Nephron (organoid): ENCODE measurements at regions not wholly inside any gene's neighbourhood (a gene's known extent, or its start where the extent isn't known, plus 50 kb on each side); places are given as distances from the start of the nearest gene placed in this dataset.

Experiments
- H3K27ac Mint-ChIP-seq, 3 experiments: 2 replicates each; pipeline ENCODE4 v1.8.0; 2020; ENCODE audit warnings: mixed read lengths in 3 of 3, mild to moderate bottlenecking in 2 of 3, moderate library complexity in 1 of 3
- H3K27me3 Mint-ChIP-seq: 2 replicates; pipeline ENCODE4 v1.8.0; 2021; ENCODE audit warnings: low read depth, mild to moderate bottlenecking, moderate library complexity, mixed read lengths
- H3K36me3 Mint-ChIP-seq: 2 replicates; pipeline ENCODE4 v1.8.0; 2020; ENCODE audit warnings: low read depth, mixed read lengths
- H3K4me1 Mint-ChIP-seq: 2 replicates; pipeline ENCODE4 v1.8.0; 2020; ENCODE audit warnings: mixed read lengths
- H3K4me3 Mint-ChIP-seq, 3 experiments: 2 replicates each; pipeline ENCODE4 v1.8.0; 2020; ENCODE audit warnings: mild to moderate bottlenecking in 3 of 3, mixed read lengths in 3 of 3, moderate library complexity in 2 of 3
- H3K9me3 Mint-ChIP-seq: 2 replicates; pipeline ENCODE4 v1.8.0; 2020; ENCODE audit warnings: mixed read lengths
- CTCF ChIP-seq, 3 experiments: fragments of 200-600 bp; sonication (generic); IDR thresholded peaks; one replicate each; pipeline ENCODE4 v1.5.0; 2021; ENCODE audit warnings: antibody characterized with exemption in 3 of 3; ENCODE audit not compliant: unreplicated experiment in 3 of 3

- Mint-ChIP-seq H3K27ac (no peak overlapping the region), H3K4me1 (no peaks in the 10 kb centered on the region), H3K9me3 (no peaks in the 10 kb centered on the region), H3K27me3 (no peaks in the 10 kb centered on the region), H3K4me3 (no peak overlapping the region), H3K36me3 (no peaks in the 10 kb centered on the region)
- TF ChIP-seq CTCF (IDR thresholded peaks at IDR 0.05; ENCODE audit: unreplicated experiment in 3 of 3) = no peak
Observed at GRCh38 chr10:64134676-64135075, 613.5 kb downstream of the REEP3 start.

GRCh38 chr10:64142395-64142794 lies 621.2 kb downstream of the REEP3 start:
- Mint-ChIP-seq H3K36me3 (no peaks in the 10 kb centered on the region), H3K4me3 (no peak overlapping the region), H3K4me1 (no peaks in the 10 kb centered on the region), H3K27me3 (no peaks in the 10 kb centered on the region), H3K9me3 (no peaks in the 10 kb centered on the region), H3K27ac (no peak overlapping the region)
- no peak for TF ChIP-seq CTCF (IDR thresholded peaks at IDR 0.05; ENCODE audit: unreplicated experiment in 3 of 3)

- Mint-ChIP-seq H3K36me3 (no peaks in the 10 kb centered on the region), H3K27ac (peak overlapping the region in 1 of 3 experiments; percentile 42), H3K4me1 (no peaks in the 10 kb centered on the region), H3K27me3 (no peaks in the 10 kb centered on the region), H3K4me3 (no peak overlapping the region), H3K9me3 (peaks cover 2% of the 10 kb centered on the region)
- TF ChIP-seq CTCF (IDR thresholded peaks at IDR 0.05; ENCODE audit: unreplicated experiment in 3 of 3) = no peak
Observed at GRCh38 chr10:64148607-64149006, 627.4 kb downstream of the REEP3 start.

- Mint-ChIP-seq H3K36me3 (no peaks in the 10 kb centered on the region), H3K9me3 (peaks cover 7% of the 10 kb centered on the region), H3K27ac (peak overlapping the region in 1 of 3 experiments; percentile 31), H3K27me3 (peaks cover 3% of the 10 kb centered on the region), H3K4me1 (peaks cover 10% of the 10 kb centered on the region), H3K4me3 (no peak overlapping the region)
- TF ChIP-seq CTCF (IDR thresholded peaks at IDR 0.05; ENCODE audit: unreplicated experiment in 3 of 3) = no peak
Observed at GRCh38 chr10:64156166-64156565, 635.0 kb downstream of the REEP3 start.

- TF ChIP-seq CTCF (IDR thresholded peaks at IDR 0.05; ENCODE audit: unreplicated experiment in 3 of 3) = no peak
- Mint-ChIP-seq H3K27ac (no peak overlapping the region), H3K9me3 (peaks cover 6% of the 10 kb centered on the region), H3K4me3 (no peak overlapping the region), H3K4me1 (peaks cover 10% of the 10 kb centered on the region), H3K36me3 (no peaks in the 10 kb centered on the region), H3K27me3 (peaks cover 3% of the 10 kb centered on the region)
Observed at GRCh38 chr10:64158551-64158950, 637.4 kb downstream of the REEP3 start.
